Myocyte (in vitro differentiated cells): ENCODE measurements at regions not wholly inside any gene's neighbourhood (a gene's known extent, or its start where the extent isn't known, plus 50 kb on each side); places are given as distances from the start of the nearest gene placed in this dataset.

ENCODE experiments used
- DNase-seq: peaks from one replicate; pipeline ENCODE4 v3.0.0-alpha.2; 2012; ENCODE audit warnings: low read depth

- peak; percentile 30 for DNase-seq
Measured at GRCh38 chr17:77320044-77320440, 179.3 kb downstream of the SEC14L1 start.

DNA sequence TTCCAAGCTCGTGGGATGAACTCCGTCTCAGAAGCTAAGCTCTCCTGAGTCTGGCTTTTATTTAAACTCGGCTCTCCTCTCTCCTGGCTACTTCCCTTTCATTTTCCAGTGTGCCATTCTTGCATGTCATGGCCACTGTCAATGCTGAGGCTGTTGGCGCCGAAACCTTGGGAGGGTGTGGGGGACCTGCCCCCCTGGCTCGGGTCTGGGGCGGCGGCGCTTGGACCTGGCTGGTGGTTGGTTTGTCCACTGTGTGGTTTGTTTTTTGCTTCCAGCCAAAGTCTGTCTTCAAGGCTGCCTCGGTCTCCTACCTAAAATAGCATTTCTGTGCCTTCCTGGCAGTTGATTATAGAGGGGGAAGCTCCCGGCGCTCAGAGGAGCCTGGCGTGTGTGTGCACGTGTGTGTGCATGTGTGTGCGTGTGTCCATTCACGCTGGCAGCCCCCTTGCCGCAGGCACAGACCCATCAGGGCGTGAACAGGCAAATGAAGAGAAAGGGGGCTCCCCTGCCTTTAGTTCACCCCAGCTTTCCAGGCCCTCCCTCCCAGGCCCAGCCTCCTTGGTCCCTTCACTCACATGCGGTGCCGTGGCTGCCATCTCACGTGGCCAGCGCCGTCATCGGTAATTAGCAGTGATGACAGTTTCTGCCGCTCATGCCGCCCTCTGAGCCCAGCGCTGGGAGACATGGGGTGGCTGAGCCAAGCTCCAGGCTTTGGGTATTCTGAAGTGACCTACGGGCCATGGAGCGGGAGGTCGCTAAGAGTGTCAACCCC is 179.9 kb downstream of the SEC14L1 start:
- peak; percentile 42 for DNase-seq

- no peak for DNase-seq
Measured at GRCh38 chr17:77321649-77322513, 181.1 kb downstream of the SEC14L1 start.

DNA sequence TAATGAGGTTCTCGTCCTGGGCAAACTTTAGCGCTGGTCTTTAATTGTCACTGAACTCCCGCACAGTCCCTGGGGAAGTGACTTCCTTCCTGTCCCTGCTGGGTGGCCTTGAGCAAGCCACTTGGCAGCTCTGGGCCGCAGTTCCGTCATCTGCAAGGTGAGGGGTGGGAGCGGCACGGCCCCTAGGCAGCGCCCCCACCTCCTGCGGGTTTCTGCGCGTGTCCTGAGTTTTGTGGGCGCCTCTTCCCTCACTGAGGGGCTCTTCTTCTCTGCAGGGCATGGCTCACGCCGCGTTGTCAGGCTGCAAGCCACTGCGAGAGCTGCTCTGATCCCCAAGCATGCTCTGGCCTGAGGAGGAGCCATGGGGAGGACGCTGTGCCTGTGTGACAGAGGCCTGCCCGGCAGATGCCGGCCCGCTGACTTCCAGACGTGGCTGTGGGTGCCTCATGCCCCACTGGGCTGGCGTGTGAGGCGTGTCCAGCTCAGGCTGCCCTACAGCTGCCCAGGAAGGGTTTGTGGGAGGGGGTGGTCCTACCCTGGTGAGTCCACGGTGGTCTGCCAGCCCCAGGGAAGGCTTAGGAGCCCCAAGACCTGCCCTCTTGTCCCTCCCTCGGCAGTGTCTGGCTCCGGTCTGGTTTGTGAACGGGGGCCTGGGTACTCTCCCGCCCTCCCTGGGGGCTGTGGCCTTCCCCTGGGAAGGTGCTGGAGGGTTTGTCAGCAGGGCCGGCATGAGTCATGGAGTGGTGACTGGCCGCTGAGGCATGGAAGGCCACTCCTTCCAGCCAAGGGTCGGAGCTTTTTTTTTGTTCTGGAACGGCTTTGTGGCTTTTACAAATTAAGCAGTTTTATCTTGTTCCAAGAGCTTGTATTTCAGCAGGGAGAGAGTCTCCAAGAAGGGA is 182.0 kb downstream of the SEC14L1 start:
- peak; percentile 98 for DNase-seq

DNA sequence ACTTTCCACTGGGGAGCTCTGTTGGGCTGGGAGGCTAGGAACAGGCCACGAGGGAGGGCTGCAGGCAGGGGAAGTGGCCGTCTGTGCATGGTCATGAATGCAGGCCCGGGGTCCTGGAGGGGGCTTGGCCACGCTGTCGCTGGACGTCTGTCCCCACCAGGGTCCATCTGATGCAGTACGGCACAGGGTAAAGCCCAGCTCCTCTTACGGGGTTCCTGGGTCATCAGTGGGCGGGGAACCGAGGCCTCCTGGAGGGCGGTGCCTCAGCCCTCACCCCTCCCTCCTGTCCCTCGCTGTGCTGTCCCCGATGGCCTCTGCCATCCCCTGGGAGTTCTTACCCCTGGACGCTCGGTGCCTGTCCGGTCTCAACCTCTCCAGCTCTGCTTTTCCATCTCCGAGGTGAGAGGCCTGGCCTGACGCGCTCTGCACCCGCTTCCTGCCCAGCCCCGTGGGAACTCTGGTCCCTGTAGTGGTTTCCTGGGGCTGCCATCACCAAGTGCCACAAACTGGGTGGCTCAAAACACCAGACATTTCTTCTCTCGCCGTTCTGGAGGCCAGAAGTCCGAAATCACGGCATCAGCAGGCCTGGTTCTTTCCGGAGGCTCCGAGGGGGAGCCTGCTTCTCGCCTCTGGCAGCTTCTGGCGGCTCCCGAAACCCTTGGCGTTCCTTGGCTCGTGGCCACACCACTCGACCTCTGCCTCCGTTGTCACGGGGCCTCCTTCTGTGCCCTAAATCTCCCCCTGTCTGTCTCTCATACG is 182.8 kb downstream of the SEC14L1 start:
- DNase-seq, result peak; percentile 76

DNA sequence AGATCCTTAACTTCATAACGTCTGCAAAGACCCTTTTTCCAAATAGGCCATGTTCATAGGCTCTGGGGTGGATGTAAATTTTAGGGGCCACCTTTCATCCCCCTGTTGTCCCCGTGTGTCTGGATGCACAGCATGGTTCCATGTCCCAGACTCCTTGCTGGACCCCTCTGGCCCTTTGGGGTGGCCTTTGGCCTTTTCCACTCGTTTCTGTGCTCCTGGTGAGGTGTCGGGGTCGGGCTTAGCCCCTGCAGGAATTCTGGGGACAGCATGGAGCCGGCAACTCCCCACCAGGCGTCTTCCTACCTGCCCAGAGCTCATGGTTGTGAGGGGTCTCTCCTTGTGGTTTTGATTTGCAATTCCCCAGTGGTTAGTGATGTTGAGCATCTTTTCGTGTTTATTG is 183.5 kb downstream of the SEC14L1 start:
- DNase-seq, result no peak

GRCh38 chr17:77325577-77326075 is 184.9 kb downstream of the SEC14L1 start:
- DNase-seq, result peak; percentile 86

DNA sequence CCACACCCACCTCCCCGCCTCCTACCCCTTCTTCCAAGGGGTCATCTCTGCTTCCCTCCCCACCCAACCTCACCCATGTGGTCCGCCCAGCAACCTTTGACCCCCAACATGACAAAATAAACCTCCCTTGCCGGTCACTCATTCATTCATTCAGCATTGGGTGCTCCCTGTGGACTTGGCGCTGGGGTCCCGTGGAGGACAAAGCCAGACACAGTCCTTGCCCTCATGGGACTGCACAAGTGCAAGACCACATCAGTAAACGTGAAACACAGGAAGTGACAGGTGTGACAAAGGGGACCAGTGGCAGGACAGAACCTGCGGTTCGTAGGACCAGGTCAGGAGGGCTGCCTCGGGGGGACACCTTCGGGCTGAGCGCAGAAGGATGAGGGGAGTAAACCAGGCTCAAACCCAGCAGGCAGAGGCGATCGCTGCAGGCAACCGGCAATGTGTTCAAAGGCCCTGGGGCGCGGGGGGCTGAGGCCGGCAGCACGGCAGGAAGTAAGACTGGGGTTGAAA is 185.4 kb downstream of the SEC14L1 start:
- no peak for DNase-seq

- DNase-seq, result no peak
Measured at GRCh38 chr17:77326636-77327035, 185.9 kb downstream of the SEC14L1 start.

GRCh38 chr17:77327181-77327565 is 186.4 kb downstream of the SEC14L1 start:
- DNase-seq, result no peak

DNA sequence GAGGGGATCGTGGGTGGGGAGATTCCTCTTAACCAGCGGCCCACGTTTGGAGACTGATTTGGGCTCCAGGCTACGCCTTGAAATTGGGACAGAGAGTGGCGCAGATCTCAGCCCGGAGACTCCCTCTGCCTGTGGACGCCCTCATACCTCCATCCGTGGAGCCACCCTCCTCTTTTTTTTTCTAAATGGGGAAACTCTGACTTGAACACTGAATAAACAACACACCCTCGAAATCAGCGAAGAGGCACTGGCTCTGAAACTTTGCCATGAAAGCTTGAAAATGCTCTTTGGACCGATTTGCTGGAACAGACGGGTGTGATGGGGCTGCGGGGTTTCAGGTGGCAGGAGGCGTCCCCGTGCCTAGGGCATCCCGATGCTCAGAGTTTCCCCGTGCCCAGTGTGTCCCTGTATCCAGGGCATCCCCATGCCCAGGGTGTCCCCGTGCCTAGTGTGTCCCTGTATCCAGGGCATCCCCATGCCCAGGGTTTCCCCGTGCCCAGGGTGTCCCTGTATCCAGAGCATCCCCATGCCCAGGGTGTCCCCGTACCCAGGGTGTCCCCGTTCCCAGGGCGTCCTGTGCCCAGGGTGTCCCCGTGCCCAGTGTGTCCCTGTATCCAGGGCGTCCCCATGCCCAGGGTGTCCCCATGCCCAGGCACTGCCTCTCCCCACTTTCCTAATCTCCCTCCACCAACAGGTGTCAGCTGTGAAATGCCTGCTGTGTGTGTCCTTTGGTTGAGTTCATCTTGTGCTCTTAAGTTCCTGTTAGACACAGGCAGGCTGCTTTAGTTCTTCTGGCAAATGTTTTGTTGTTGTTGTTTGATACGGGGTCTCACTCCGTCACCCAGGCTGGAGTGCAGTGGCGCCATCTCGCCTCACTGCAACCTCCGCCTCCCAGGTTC is 187.0 kb downstream of the SEC14L1 start:
- peak; percentile 55 for DNase-seq

GRCh38 chr17:77328823-77329740 is 188.3 kb downstream of the SEC14L1 start:
- DNase-seq, result no peak

DNA sequence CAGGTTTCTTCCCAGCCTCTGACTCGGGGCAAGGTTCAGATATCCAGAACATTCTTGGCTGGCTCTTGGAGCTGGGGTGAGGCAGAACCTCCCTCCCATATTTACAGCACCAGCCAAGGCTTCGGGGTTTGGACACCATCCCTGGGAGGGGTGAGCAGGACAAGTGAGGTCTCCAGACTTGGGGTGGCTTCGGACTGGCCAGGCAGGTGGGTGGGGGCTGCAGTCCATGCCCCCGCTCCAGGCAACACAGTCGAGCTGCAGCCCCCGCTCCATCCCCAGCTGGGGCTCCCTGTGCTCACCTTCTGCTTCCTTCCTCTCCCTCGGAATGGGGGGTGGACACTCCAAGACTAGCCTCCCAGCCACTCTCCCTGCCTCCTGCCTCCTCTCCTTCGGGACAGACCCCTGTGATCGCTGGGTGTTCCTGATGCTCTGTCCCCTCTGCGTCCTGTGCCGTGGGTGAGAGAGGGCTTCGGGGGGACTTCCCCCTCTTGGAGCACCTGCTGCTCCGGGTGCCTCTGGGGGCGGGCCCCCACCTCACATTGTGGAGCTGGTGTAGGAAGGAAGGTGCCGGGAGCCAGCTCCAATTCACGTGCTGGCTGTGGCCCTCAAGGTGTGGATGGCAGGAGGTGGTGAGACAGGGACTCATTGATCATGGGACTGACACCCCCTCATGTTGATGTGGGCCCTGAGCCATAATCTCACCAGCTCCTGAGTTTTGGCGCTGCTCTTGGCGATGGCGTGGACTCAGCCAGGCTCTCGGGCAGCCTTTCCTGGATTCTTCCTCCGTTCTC is 189.2 kb downstream of the SEC14L1 start:
- no peak for DNase-seq

DNA sequence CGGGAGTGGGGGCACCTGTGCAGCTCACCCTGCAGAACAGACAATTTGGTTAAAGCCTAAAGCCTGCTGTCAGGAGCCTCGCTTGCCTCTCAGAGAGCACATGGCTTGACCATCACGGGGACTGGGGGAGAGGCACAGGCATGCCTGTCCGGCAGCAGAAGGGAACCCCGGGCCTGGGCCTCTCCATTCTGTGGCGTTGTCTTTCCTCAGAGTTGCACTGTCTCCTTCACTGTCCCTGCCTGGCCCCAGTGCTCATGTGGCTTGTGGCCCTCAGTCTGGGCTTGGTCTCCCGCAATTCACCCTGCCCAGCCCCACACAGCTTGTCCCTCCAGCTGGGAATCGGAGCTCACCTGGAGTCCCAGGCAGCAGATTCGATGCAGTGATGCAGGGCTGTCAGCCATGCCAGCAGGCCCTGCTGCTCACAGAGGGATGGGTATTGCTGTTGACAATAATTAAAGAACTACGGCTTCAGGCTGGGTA is 189.9 kb downstream of the SEC14L1 start:
- DNase-seq, result no peak

DNA sequence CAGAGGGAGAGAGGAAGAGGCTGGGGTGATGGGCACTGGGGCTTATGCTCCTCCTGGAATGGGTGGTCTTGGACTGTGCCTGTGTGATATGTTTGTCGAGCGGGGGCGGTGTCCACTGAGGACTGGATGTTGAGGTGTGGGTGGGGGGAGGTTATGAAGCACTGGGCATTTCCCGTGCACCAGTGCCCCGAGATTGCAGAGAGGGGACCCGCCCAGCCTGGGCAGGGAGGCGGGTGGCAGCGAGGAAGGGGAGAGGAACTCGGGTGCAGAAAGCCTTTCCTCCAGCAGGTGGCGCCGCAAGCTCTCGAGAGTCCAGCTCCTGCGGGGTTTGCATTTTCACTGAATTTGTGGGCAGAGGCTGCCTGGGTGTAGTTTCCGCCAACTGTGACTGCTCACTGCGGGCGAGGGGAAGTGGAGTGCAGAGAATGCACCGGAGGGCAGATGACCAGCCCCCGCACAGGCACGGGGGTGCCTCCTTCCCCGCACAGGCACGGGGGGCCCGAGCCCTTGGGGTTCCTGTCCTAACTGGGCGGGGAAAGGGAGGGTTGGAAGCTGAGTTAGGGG is 190.6 kb downstream of the SEC14L1 start:
- DNase-seq, result peak; percentile 96

DNA sequence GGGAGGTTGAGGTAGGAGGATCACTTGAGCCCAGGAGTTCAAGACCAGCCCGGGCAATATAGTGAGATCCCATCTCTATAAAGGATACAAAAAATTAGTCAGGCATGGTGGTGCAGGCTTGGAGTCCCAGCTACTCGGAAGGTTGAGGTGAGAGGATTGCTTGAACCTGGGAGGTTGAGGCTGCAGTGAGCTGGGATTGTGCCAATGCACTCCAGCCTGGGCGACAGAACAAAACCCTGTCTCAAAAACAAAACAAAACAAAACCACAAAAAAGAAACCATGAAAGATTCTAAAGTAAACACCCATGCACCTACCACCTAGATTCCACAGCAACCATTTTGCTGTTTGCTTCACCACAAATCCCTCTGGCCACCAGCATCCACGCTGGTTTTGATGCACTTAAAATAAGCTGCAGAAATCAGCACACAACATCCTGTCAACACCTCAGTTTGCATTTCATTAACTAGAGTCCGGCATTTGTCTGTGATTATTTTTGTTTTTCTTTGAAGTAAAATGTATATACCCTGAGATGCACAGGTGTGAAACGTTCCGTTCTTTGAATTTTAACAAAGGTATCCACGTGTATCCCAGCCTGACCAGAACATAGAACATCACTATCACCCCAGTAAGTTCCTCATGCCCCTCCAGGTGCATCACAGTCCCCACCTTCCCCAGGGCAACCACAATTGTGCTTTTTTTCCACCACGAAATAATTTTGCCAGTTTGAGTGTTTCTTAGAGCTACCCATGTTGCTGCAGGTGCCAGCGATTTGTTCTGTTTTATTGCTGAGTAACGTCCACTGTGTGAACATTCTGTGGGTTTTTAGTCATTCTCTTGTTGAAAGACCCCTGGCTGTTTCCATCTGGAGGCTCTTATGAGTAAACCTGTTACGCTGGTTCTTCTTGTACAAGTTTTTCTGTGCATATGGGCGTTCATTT is 191.5 kb downstream of the SEC14L1 start:
- DNase-seq, result peak; percentile 79
